Right lobe of liver (tissue), 6 donors: ENCODE measurements at regions not wholly inside any gene's neighbourhood (a gene's known extent, or its start where the extent isn't known, plus 50 kb on each side); places are given as distances from the start of the nearest gene placed in this dataset.

ENCODE experiments used
- ATAC-seq, 4 donors: fragments of 200-7000 bp; cut with Tn5 transposase; one replicate each; pipeline ENCODE4 v1.9.1; 2020; ENCODE audit warnings: mild to moderate bottlenecking in 4 of 4, moderate library complexity in 4 of 4
- DNase-seq, 3 donors: peaks; one replicate each; pipeline ENCODE4 v3.0.0-alpha.2; 2020
- H3K27ac ChIP-seq, 3 donors: fragments of 200-600 bp; one replicate each; pipeline ENCODE4 v1.8.0; 2022
- H3K27me3 ChIP-seq, 2 donors: fragments of 200-600 bp; one replicate each; pipeline ENCODE4 v1.8.0; 2022
- H3K36me3 ChIP-seq, 4 donors: fragments of 200-600 bp; sonication (generic) in 1 of 4; one replicate each; pipeline versions ENCODE4 v1.5.1 to v1.8.0; 2017 to 2022; ENCODE audit warnings: control low read depth in 1 of 4
- H3K4me1 ChIP-seq, 4 donors: fragments of 200-600 bp; sonication (generic) in 1 of 4; one replicate each; pipeline versions ENCODE4 v1.5.1 to v1.8.0; 2017 to 2022; ENCODE audit warnings: control low read depth in 1 of 4
- H3K4me3 ChIP-seq, 3 donors: fragments of 200-600 bp; one replicate each; pipeline ENCODE4 v1.8.0; 2022
- H3K9me3 ChIP-seq, 4 donors: fragments of 200-600 bp; sonication (generic) in 1 of 4; one replicate each; pipeline versions ENCODE4 v1.5.1 to v1.8.0; 2017 to 2022; ENCODE audit warnings: control low read depth in 1 of 4
- CTCF ChIP-seq, 4 donors: fragments of 200-600 bp in 3 of 4; fragments of 450-650 bp in 1 of 4; IDR thresholded peaks; one replicate each; pipeline versions ENCODE4 v1.5.1 to v1.8.0; 2016 to 2022; ENCODE audit warnings: antibody characterized with exemption in 4 of 4, mild to moderate bottlenecking in 2 of 4
- POLR2A ChIP-seq: fragments of 450-650 bp; IDR thresholded peaks from one replicate; pipeline ENCODE4 v1.6.1; 2017; ENCODE audit warnings: antibody characterized with exemption, mild to moderate bottlenecking
- WGBS: methylation state at CpG from one replicate; pipeline ENCODE4 v1.1.6; 2018; ENCODE audit warnings: low coverage, low lambda C conversion rate; ENCODE audit not compliant: insufficient coverage; ENCODE audit errors: missing lambda C conversion rate; 5-methylcytosine and 5-hydroxymethylcytosine counted together
- intact Hi-C, 2 donors: fragments of 100-400 bp; cut with DNase I; formaldehyde crosslinking; loops; one replicate each; pipeline versions ENCODE4 v1.11.2 to v1.14.1; 2022
- donor health status: DM: no; HTN: yes; CAD: no.
- donor health status: DM: no; HTN: no; CAD: no.
- donor health status: DM: no; HTN: no; CAD: no.
- donor health status: DM: no; HTN: yes; CAD: no.
- donor health status: DM: no; HTN: yes; CAD: no.

GRCh38 chr1:2925291-2925690, 96.0 kb upstream of the ACTRT2 start:
- H3K27me3 ChIP-seq: no peaks in the 10 kb centered on the region

DNA sequence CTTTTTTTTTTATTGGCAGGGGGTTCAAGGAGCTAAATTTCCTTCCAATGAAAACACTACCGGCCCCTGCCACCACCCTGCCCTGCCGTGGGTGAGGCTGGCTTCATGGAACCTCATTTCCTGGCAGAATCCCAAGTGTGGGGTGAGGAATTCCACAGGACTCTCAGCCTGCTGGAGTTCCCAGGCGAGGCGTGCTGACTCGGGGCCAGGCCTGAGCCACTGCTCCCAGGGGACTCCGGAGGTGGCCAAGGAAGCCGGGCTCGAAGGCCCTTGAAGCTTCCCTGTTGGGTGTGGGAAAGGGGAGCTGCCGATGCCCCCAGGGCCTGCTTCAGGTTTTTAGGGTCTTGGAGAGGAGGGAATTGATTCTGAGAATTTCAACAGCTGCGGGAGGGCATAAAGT, 95.3 kb upstream of the ACTRT2 start:
- no peak for DNase-seq
- Histone ChIP-seq H3K4me1 (no peaks in the 10 kb centered on the region), H3K27me3 (no peaks in the 10 kb centered on the region), H3K9me3 (no peaks in the 10 kb centered on the region), H3K4me3 (no peak overlapping the region), H3K36me3 (no peaks in the 10 kb centered on the region), H3K27ac (no peak overlapping the region)
- TF ChIP-seq POLR2A (no peak), CTCF (IDR thresholded peaks at IDR 0.05) (no peak)
- no peak for ATAC-seq
- WGBS: 43% methylated on average over 1 of the region's 10 CpGs
- intact Hi-C loops: no loop called here

More at GRCh38 chr1:2925291-2925690, 96.0 kb upstream of the ACTRT2 start:
- ATAC-seq (no peak), DNase-seq (no peak)
- 100% methylated on average over 1 of the region's 13 CpGs for WGBS
- H3K27ac ChIP-seq: no peak overlapping the region
- H3K36me3 ChIP-seq: no peaks in the 10 kb centered on the region
- H3K9me3 ChIP-seq: no peaks in the 10 kb centered on the region
- intact Hi-C loops: no loop called here
- H3K4me1 ChIP-seq: no peaks in the 10 kb centered on the region
- no peak overlapping the region for H3K4me3 ChIP-seq
- no peak for TF ChIP-seq POLR2A
- no peak for TF ChIP-seq CTCF (IDR thresholded peaks at IDR 0.05)

DNA sequence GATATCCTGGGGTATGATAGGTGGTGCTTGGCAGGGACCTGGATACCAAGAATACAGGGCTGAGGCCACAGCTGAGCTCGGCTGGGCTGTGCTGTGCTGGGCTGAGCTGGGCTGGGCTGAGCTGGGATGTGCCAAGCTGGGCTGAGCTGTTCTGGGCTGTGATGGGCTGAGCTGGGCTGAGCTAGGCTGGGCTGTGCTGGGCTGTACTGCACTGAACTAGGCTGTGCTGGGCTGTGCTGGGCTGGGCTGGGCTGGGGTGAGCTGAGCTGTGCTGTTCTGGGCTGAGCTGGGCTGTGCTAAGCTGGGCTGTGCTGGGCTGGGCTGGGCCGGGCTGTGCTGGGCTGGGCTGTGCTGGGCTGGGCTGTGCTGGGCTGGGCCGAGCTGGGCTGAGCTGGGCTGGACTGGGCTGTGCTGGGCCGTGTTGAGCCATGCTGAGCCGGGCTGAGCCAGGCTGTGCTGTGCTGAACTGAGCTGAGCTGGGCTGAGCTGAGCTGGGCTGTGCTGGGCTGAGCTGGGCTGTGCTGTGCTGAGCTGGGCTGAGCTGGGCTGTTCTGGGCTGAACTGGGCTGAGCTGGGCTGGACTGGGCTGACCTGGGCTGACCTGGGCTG, 94.7 kb upstream of the ACTRT2 start:
- H3K27me3 ChIP-seq: no peaks in the 10 kb centered on the region
- 80% methylated on average over 1 of the region's 5 CpGs for WGBS
- peak in 2 of 4 donors; percentile 17 for ATAC-seq
- no peaks in the 10 kb centered on the region for H3K36me3 ChIP-seq
- no peak overlapping the region for H3K4me3 ChIP-seq
- no peaks in the 10 kb centered on the region for H3K9me3 ChIP-seq
- no peaks in the 10 kb centered on the region for H3K4me1 ChIP-seq
- no peak for TF ChIP-seq POLR2A
- TF ChIP-seq CTCF (IDR thresholded peaks at IDR 0.05): no peak
- DNase-seq: no peak
- no peak overlapping the region for H3K27ac ChIP-seq
- intact Hi-C loops: no loop called here

GRCh38 chr1:2927393-2928360, 93.6 kb upstream of the ACTRT2 start:
- H3K27me3 ChIP-seq: no peaks in the 10 kb centered on the region

More at GRCh38 chr1:2927393-2928360, 93.6 kb upstream of the ACTRT2 start:
- 70% methylated on average over 12 of the region's 40 CpGs for WGBS
- intact Hi-C loops: no loop called here
- no peaks in the 10 kb centered on the region for H3K9me3 ChIP-seq
- DNase-seq (no peak), ATAC-seq (no peak)
- H3K4me1 ChIP-seq: no peaks in the 10 kb centered on the region
- no peak for TF ChIP-seq CTCF (IDR thresholded peaks at IDR 0.05)
- TF ChIP-seq POLR2A: no peak
- no peak overlapping the region for H3K27ac ChIP-seq
- no peaks in the 10 kb centered on the region for H3K36me3 ChIP-seq
- H3K4me3 ChIP-seq: no peak overlapping the region
